ENCODE measurements at regions not wholly inside any gene's neighbourhood (a gene's known extent, or its start where the extent isn't known, plus 50 kb on each side); places are given as distances from the start of the nearest gene placed in this dataset.

DNA sequence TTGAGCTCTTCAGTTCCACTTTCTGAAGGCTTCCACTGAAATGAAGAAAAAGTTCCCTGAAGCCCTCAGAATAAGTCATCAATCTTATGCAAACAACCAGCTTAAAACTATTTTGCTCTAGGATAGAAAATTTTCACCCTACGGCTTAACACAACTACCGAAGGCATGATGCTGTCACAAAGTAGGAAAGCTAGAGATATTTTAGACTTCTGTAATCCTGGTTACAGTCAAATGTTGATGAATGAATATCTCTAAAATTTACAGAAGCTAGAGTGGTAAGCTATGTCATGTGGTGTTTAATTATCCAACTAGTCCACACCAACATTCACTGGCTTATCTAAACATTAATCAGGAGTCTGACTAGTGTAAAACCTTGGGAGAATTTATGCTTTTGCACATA, 197.9 kb downstream of the SUCLA2 start:
- H3K27me3 ChIP-seq (ENCODE audit: insufficient read depth in 3 of 3, low read length in 2 of 3) = peaks cover 0 to 3% (median 0%) of the 10 kb centered on the region in 3 donors
- TF ChIP-seq, protein P1, sequence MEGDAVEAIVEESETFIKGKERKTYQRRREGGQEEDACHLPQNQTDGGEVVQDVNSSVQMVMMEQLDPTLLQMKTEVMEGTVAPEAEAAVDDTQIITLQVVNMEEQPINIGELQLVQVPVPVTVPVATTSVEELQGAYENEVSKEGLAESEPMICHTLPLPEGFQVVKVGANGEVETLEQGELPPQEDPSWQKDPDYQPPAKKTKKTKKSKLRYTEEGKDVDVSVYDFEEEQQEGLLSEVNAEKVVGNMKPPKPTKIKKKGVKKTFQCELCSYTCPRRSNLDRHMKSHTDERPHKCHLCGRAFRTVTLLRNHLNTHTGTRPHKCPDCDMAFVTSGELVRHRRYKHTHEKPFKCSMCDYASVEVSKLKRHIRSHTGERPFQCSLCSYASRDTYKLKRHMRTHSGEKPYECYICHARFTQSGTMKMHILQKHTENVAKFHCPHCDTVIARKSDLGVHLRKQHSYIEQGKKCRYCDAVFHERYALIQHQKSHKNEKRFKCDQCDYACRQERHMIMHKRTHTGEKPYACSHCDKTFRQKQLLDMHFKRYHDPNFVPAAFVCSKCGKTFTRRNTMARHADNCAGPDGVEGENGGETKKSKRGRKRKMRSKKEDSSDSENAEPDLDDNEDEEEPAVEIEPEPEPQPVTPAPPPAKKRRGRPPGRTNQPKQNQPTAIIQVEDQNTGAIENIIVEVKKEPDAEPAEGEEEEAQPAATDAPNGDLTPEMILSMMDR (IDR thresholded peaks at IDR 0.05) = no peak
- intact Hi-C loops (cut with DNase I) = no loop called here
- no peaks in the 10 kb centered on the region for H3K36me3 ChIP-seq (ENCODE audit: insufficient read depth in 1 of 2, low read depth in 1 of 2)
- no peak overlapping the region for H3K4me3 ChIP-seq
- ATAC-seq (no peak), DNase-seq (no peak)
- 92 to 98% (median 94%) methylated on average over 2 of the region's 2 CpGs for WGBS, 3 donors
- H3K27ac ChIP-seq = no peak overlapping the region
- H3K4me1 ChIP-seq = no peaks in the 10 kb centered on the region
- H3K9me3 ChIP-seq = no peaks in the 10 kb centered on the region

DNA sequence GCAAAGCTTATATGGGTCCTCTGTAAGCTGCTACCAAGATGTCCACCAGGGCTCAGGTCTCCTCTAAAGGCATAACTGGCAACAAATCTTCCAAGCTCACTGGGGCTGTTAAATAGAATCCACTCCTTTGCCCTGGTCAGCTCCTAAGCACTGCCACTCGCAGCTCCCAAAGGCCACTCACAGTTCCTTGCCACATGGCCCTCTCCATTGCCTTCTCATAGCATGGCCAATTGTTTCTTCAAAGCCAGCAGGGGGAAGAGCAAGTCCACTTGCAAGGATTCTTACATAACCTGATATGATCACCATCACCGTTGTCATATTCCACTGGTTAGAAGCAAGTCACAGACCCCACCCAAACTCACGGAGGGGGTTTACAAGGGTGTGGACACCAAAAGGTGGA, 199.5 kb downstream of the SUCLA2 start:
- intact Hi-C loops (cut with DNase I) = no loop called here
- no peaks in the 10 kb centered on the region for H3K36me3 ChIP-seq (ENCODE audit: insufficient read depth in 1 of 2, low read depth in 1 of 2)
- H3K27me3 ChIP-seq (ENCODE audit: insufficient read depth in 3 of 3, low read length in 2 of 3) = peaks cover 0 to 3% (median 0%) of the 10 kb centered on the region in 3 donors
- no peak overlapping the region for H3K27ac ChIP-seq
- no peaks in the 10 kb centered on the region for H3K4me1 ChIP-seq
- 87 to 94% (median 93%) methylated on average over 3 of the region's 3 CpGs for WGBS, 3 donors
- DNase-seq (no peak), ATAC-seq (no peak)
- no peaks in the 10 kb centered on the region for H3K9me3 ChIP-seq
- no peak overlapping the region for H3K4me3 ChIP-seq
- TF ChIP-seq, protein P1 (IDR thresholded peaks at IDR 0.05) = no peak

DNA sequence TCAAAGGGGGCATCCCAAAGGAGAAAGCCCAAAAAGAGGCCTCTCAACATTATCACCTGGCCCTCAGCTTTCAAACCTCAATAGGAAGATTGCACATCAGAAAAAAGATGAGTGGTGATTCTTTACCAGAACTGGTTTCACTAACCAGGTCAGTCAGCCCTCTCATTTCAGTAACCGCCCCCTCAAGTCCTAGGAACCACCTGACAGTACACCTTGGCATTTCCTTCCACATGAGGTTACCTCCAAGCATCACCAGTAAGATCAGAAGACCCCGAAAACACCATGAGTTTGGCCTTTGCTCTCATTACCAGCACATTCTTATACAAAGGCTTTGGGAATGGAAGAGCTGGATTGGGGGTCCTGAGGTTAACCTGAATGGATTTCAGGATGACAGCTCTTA, 200.5 kb downstream of the SUCLA2 start:
- ATAC-seq (no peak), DNase-seq (no peak)
- no peak overlapping the region for H3K4me3 ChIP-seq
- TF ChIP-seq, protein P1 (IDR thresholded peaks at IDR 0.05) = no peak
- intact Hi-C loops (cut with DNase I) = no loop called here
- H3K36me3 ChIP-seq (ENCODE audit: insufficient read depth in 1 of 2, low read depth in 1 of 2) = no peaks in the 10 kb centered on the region
- no peaks in the 10 kb centered on the region for H3K4me1 ChIP-seq
- 75 to 90% (median 78%) methylated on average over 2 of the region's 2 CpGs for WGBS, 3 donors
- peaks cover 0 to 3% (median 0%) of the 10 kb centered on the region in 3 donors for H3K27me3 ChIP-seq (ENCODE audit: insufficient read depth in 3 of 3, low read length in 2 of 3)
- no peaks in the 10 kb centered on the region for H3K9me3 ChIP-seq
- H3K27ac ChIP-seq = no peak overlapping the region

DNA sequence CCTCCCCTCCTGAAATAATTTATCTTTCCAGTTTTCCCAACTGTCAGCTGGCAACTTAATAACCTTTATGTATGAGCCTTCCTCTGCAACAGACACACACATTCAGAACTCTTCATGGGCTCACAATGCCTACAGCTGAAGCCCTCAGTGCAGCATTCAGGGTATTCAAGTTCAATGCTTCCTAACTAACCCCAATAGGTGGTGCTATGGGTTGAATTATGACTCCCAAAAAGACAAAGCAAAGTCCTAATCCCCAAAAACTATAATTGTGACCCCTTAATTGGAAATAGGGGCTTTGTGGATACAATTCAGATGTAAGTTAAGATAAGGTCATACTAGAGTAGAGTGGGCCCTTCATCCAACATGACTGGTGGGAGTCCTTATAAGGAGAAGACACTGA, 202.2 kb downstream of the SUCLA2 start:
- TF ChIP-seq, protein P1 (IDR thresholded peaks at IDR 0.05) = no peak
- H3K27ac ChIP-seq = no peak overlapping the region
- no peaks in the 10 kb centered on the region for H3K9me3 ChIP-seq
- no peaks in the 10 kb centered on the region for H3K36me3 ChIP-seq (ENCODE audit: insufficient read depth in 1 of 2, low read depth in 1 of 2)
- ATAC-seq (no peak), DNase-seq (no peak)
- H3K27me3 ChIP-seq (ENCODE audit: insufficient read depth in 3 of 3, low read length in 2 of 3) = peaks cover 0 to 3% (median 0%) of the 10 kb centered on the region in 3 donors
- no peaks in the 10 kb centered on the region for H3K4me1 ChIP-seq
- intact Hi-C loops (cut with DNase I) = no loop called here
- H3K4me3 ChIP-seq = no peak overlapping the region

DNA sequence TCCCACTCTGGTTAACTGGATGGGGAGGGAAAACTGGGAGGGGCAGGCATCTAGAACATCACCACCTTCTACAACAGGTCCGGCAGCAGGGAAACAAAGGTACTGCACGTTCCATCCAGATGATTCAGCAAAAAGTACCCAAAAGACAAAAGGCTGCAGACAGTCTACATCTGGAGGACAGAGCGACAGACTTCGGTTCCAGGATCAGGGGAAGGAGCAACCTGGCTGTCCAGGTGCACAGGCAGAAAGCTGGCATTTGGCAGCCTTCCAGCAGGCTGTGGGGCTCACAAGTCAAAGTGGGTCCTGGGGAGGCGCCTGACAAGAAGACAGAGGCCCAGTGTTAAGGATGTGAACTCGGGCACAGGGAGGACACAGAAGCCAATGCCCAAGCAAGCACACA, 202.9 kb downstream of the SUCLA2 start:
- 81 to 88% (median 83%) methylated on average over 6 of the region's 6 CpGs for WGBS, 3 donors
- intact Hi-C loops (cut with DNase I) = no loop called here

More for the DNA sequence above, 202.9 kb downstream of the SUCLA2 start:
- no peaks in the 10 kb centered on the region for H3K4me1 ChIP-seq
- H3K36me3 ChIP-seq (ENCODE audit: insufficient read depth in 1 of 2, low read depth in 1 of 2) = no peaks in the 10 kb centered on the region
- no peak for ATAC-seq
- H3K27ac ChIP-seq = no peak overlapping the region
- DNase-seq = no peak
- H3K27me3 ChIP-seq (ENCODE audit: insufficient read depth in 3 of 3, low read length in 2 of 3) = peaks cover 0 to 3% (median 0%) of the 10 kb centered on the region in 3 donors
- H3K4me3 ChIP-seq = no peak overlapping the region
- TF ChIP-seq, protein P1 (IDR thresholded peaks at IDR 0.05) = no peak
- H3K9me3 ChIP-seq = no peaks in the 10 kb centered on the region

Data from psoas muscle (tissue), 7 donors.